ENCODE measurements at regions not wholly inside any gene's neighbourhood (a gene's known extent, or its start where the extent isn't known, plus 50 kb on each side); places are given as distances from the start of the nearest gene placed in this dataset.
"Not testable (repeated sequence)": the region's sequence is repeated elsewhere in the genome, so short reads cannot be mapped to it uniquely, and the experiment has no call there.

DNA sequence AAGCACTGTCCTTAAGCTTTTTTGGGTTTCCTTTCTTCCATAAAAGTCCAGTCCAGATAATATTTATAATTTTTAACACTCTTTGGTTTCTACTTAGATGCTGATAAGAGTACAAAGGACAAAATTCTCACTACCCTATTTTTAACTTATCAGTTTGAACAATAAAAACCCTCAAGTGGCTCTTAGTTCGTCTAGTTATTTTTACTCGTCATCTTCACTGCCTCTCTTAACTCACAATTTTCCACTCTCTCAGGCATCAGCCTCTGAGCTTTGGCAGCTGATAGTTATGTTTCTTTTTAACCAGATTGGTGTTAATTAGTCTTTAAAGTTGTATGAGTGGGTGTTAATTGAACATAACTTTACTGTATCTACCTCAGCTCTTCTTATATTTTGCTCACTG is 517.1 kb upstream of the SYT4 start:
- no peak for DNase-seq

DNA sequence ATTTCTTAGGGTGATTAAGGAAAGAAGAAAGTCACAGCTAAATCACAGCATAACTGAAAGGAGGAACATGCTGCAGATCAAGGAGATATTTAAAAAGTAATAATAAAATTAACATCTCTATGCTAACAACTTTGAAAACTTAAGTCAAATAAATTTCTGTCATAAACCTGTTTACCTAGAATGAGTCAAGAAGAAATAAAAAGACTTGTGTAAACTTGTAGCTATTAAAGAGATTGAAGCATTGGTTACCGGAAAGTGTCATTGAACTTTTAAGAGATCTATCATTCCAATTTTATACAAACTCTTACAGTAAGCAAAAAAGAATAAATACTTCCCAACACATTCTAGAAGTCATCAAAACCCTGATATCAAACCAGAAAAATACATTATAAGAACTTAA is 520.1 kb upstream of the SYT4 start:
- no peak for DNase-seq

DNA sequence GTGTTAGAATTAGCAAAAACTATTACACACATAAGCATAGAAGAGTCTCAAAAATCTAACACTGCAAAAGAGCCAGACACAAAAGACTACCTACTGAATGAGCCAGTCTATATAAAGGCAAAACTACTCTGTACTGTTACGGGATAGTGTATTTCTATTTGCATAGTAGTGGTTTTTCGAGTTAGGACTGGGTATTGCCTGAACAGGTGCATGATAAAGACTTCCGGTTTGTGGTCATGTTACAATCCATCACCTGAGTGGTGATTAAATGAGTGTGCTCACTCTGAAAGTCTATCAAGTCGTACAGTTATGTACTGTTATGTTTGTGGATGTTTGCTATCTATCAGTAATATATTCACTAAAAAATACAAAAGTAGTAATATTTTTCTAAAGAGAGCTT is 523.3 kb upstream of the SYT4 start:
- no peak for DNase-seq

DNA sequence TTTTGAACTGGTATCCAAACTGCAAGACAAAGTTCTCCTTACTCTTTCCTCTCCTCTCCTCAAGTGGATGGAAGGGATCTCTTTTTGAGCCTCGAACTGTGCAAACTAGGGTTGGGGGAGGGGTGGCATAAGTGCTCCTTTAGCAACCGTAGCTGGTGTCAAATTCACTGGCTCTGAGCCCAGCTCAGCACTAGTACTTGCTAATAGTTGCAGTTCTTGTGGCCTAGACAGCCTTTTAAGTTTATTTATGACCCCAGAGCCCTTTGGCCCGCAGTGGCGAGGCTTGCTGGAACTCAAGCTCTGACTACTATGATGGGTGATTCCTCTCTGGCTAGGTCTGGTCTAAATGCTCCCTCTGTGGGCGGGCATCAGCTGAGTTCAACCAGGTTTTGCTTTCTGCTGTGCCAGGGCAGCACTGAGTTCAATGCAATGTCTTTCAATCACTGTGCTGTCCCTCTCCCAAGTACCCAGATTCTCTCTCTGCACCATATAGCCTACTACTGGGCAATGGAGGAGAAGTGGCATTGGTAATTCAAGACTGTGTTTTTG is 528.4 kb upstream of the SYT4 start:
- DNase-seq, result peak in 1 of 3 donors; percentile 15

DNA sequence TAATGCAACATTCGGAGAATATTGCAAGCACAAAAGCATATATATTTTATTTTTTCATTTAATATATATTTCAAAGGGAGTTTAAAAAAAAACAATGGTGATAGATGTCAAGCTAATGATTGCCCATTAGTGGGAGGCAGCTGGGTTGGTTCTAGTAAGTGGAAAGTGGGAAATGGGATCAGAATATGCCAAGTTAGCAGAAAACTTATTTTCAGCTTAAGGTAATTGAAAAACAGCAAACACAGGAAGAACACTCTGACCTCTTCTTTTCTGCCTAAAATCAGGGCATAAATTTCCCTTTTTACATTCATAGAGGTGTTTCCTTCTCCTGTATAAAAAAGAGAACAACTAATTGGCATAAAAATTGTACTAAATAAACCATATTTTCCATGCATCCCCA is 535.3 kb upstream of the SYT4 start:
- no peak for DNase-seq

DNA sequence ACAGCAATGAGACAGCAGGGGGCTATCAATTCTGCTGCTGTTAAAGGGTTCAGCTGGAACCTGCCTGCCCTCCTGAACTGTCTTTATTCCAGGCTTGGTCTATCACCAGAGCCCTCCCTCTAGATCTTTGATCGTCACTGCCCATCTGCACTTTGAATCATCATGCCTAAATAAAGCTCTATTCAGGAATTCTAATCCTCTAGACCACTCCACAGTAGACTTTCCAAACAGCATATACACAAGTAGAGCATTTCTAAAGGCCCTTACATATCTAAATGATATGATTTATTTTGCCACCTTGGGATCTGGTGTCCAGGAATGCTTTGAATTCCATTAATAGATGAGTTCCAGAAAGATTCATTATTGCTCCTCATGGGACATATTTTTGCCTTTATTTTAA is 542.1 kb upstream of the SYT4 start:
- DNase-seq, result peak in 1 of 3 donors; percentile 13

DNA sequence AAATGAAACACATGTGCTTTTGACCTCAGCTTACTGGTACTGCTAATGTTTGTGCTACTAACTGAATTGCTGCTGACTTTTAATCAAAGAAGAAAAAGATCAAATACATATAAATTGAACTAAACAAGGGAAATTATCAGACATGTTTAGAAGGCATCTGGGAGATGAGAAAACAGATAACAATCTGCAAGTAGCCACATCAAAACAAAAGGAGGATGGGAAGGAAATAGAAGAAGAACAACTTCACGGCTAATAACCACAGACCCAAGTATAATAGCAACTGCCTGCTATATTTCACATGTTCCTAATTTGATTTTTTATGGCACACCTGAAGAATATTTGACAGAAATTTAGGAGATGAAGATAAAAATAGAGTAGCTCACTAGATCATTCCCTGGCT is 542.6 kb upstream of the SYT4 start:
- DNase-seq, result no peak

DNA sequence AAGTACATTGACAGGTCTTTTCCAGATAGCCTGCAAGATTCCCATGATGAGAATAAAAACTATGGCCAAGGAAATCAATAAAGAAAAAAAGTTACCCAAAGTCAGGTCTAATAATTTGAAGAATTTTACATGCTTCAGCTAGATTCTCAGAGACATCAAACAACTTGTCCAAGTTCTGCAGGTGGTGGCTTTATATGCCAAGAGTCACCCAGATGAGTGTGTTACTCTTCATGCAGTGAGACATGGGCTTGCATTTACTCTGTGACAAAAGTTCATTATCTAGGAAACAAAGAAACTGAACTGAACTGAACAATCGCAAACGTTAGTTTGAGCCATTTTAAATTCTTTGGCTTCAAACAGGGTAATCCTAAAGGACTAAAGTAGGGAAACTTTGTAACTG is 548.5 kb upstream of the SYT4 start:
- DNase-seq, result peak in 1 of 3 donors; percentile 58

DNA sequence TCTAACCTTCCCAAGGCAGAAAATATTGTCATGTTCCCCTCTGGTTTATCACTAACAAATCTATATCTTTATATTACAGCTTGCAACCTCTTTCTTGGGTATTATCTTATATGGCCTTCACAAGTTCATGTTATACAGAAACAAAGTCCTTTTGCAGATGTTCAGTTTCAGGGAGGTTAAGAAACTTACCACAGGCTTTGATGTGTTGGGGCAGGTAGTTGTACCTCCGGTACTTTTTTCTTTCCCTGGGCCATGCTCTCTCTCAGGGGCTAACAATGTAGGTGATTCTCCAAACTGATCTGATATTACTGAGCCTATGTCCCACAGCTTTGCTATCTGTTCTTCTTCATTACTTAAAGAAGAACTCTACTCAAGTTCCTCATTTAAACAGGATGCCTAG is 548.9 kb upstream of the SYT4 start:
- no peak for DNase-seq

DNA sequence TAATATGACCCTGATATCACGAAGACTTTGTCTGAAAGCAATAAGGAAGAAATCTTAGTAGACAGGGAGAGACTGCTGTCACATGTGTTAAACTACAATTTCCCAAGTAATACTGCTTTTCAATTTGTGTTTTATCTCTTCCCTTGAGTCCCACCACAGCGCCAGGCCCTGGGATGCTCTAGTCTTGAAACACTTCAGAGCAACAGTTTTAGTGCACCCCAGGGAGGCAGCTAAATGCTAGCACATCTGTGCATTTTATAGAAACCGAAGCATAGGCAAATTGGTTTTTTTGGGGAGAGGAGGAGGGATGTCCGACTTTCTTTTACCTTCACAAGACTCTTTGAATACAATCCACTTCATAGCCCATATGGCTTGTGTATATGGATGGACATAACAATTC is 550.0 kb upstream of the SYT4 start:
- no peak for DNase-seq

DNA sequence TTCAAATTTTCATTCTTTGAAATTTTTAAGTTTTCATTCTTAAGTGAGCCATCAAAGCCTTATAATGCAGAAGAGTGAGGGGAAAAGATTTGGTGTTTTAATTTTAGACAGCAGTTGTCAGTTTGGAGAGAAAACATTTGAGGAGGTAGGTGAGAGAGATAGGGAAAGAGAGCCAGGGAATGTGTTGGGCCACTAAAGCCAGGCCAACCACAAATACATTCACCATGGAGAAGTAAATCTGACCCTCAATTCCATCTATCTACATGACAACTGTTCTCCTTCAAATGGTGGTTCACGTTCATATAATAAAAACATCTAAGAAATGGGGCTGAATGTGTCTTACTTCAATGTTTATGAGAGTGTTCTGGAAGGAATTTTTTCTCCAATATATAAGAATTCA is 553.0 kb upstream of the SYT4 start:
- peak in 1 of 3 donors; percentile 5 for DNase-seq

DNA sequence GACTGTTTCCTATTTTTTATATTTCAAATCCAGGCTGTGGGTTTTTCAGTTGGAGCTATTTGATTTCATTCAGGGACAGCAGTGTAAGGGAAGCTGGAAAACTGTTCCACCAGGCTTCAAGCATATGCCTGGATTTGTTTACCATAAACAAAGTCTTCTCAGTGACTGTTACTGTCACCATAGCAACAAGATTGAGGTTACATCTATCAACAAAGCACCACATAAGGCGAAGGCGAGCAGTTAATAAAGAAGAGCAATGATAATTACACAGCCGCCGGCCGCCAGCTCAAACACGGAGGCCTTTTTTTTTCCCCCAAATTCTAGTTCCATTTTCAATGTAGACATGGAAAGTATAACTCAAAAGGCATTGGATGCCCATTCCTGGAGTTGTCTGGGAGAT is 553.7 kb upstream of the SYT4 start:
- peak; percentile 38 to 69 (median 54) for DNase-seq

DNA sequence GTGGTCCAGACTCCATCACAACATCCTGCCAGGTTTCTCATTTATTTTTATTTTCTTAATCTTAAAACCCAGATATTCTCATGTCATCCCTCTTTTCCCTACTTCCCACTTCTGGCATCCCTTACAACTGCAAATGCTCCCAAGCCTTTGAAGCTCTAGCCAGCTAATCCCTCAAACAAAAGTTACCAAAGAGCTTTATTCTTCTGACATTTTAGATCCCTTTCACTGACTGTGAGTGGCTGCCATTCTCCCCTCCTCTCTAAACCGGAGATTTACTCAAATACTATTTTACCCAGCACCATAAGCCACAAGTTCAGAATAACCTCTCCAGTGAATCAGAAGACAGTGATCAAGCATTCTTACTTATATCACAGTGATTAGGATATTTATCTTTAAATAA is 569.0 kb upstream of the SYT4 start:
- no peak for DNase-seq

DNA sequence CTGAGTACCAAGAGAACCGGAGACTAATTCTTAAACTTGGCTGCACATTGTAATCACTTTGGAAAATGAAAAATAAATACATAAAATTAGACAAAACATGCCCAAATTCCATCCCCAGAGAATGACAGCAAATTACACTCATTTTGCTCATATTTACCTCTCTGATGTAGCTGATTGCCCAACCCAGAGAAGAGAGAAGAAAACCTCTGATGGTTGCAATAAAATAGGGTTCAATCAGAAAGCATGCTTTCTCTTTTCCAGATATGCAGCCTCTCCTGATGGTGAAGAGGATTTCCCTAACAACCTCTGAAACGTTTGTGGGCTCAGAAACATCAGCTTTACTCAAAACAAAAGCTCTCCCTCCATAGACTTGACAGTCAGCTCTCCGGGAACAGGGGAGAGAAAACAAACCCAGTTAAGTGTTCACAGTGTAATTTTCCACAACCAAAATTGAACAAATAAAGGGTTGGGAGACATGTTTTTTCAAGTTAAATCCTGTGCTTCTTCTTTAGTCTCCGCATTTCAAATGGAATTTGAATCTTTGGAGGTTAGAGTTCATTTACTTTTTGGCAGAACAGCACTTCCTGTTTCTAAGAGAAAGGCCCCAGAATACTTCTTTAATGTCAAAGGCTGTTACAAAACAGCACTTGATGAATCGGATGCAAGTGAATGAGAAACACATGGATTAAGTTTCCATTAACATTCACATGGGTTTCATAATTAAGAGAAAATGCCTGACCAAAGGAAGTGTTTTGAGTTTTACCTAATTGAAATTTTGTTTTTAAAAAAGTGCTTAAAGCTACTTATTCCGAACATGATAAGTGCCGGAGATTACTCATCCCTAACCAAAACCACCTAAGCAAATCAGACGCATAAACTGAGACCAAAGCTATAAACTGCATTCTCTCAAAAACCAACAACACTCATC is 570.1 kb upstream of the SYT4 start:
- DNase-seq, result peak in 2 of 3 donors; percentile 46 to 70

DNA sequence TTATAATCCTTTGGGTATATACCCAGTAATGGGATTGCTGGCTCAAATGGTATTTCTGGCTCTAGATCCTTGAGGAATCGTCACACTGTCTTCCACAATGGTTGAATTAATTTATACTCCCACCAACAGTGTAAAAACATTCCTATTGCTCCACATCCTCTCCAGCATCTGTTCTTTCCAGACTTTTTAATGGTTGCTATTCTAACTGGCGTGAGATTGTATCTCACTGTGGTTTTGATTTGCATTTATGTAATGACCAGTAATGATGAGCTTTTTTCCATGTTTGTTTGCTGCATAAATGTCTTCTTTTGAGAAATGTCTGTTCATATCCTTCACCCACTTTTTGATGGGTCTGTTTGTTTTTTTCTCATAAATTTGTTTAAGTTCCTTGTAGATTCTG is 572.5 kb upstream of the SYT4 start:
- DNase-seq, result not testable (repeated sequence)

DNA sequence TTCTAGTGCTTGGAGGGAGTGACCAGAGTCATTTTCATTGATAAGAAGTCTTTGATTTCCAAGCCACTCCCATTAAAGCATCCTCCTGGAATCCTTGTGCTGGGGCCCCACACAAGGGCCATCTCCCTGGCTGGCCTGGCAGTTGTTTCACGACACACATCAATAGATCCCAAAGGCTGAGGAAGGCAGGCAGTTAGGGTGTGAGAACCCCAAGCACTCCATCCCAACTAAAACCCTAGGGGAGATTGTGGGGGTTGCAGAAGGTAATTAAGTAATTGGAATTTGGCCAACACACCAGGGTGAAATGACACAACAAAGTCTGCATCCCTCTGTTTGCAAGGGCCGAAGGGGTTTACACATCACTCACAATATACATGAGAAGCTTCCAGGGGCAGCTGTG is 578.1 kb upstream of the SYT4 start:
- DNase-seq, result no peak

DNA sequence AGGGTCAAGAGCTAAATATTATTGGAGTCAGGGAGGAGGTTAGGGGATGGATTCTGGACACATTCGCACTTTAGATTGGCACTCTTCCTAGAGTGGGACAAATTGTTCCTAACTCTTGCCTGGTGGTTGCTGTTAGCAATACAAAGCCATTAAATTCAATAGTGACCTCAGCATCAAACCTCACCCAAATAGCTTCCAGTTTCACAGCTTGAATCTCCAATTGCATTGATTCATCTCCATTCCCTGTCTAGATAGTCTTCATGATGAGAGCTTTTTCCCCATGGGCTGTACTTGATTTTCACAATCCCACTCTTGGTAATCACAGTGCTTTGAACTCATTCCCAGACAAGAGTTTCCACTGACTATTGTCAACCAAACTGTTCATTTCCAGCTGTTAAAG is 585.9 kb upstream of the SYT4 start:
- peak; percentile 85 to 94 (median 88) for DNase-seq

DNA sequence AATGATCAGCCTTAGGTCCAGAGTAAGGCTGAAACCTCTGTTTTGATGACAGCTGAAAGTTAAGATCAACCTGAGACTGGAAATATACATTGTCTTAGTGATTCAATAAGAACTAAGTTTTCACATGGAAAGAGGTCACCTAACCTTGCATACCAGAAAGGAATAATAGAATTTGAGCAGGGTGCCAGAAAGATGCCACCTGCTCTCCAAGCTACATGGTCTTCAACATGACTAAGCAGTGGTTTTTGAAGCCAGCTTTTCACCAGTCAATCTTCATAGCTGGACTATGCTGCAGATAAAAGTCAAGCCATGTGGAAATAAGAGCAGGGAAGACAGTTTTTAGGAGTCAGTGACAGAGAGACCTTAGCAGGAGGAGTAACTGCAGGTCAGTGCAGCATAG is 589.4 kb upstream of the SYT4 start:
- DNase-seq, result no peak

DNA sequence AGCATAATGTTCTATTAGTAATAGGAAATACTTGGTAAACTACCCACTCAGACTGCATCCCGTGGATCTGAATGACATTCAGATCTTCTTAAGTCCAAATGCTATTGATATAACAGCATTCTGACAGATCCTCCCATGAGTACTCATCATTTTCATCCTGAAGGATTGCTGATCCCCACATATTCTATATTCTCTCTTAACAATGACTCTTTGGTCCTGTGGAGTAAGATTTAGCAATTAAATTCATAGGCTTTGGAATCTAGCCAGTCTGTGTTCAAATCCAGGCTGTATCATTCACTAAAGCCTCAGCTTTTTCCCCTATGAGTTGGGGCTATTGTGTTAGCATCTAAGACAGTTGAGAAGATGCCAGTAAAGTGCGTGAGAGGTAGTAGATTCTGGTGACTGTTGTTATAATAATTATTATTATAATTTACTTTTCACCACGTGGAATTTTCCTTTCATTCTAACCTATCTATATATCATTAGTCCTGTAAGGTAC is 591.3 kb upstream of the SYT4 start:
- peak in 2 of 3 donors; percentile 34 to 68 for DNase-seq

DNA sequence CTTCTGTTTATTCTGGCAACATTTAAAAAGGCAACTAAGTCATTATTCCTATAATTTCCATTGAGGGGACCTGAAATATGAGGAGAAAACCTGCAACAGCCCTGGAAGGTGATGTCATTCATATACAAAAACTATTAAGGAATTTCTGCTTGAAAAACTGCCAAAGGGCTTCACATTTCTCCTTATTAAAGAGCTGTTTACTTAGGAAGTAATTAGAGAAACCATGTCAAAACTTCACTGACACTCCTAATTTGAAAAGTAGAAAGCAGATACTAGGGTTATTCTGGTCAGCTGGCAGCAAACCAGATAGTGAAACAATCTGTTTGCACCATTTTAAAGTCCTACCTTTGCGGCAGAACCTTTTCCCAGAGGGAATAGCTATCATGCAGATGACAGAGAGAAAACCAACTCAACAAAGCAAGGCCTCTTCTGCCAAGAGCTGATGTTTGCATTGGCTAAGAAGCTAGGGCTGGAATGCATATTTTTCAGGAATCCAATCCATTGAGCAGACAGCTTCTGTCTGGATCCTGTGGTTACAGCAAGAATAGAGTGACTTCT is 592.2 kb upstream of the SYT4 start:
- DNase-seq, result peak; percentile 71 to 86 (median 77)

DNA sequence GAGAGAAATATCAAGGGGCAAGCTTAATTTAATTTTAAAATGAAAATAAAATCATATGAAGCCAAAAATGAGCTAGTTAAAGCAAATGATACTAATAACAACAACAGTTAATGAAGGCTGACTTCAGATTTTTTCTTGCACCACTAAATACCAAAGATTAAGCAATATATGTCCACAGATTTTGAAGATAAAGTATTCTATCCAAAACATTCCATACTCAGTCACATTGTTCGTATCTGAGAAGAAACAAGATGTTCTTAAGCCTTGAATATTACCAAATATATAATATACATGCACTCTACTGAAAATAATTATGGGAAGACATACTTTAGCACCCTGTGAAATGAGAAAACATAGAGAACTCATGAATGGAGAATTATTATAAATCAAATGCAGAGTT is 593.3 kb upstream of the SYT4 start:
- DNase-seq, result no peak

DNA sequence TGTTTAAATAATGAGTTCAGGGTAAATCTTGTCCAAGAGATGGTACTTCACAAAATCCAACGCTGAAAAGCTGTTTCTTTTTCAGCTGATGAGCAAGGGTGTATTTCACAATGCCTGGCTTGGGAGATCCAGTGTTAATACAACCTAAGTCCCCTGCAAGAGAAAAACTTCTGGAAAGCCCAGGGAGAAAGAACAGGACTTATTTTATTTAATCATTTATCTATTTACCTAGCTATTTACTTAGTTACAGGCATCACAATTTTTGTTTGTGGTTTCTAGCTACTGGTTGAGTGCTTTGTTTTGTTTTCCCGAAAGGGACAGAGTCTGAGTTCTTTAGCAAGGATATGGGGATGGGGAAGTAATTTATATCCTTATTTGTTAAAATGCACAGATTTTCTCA is 598.2 kb upstream of the SYT4 start:
- DNase-seq, result no peak

DNA sequence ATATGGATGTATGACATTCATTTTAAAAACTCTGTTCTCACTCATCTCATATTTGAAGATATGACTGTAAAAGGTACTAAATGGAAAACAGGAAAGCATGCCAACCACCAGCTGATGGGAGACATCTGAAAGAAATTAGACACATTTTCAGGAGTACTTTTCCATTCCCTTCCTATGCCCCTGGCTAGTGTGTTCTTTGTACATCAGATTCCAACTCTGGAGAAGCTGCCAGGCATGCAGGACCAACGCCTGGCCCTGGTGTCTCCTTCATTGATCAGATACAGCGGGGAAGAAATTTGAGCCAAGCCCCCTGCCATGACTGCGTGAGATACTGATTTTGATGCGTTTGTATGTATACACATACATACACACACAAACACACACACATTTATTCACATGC is 599.0 kb upstream of the SYT4 start:
- DNase-seq, result peak in 2 of 3 donors; percentile 61 to 72
